Posterior cingulate gyrus (tissue), 11 donors: ENCODE measurements at regions not wholly inside any gene's neighbourhood (a gene's known extent, or its start where the extent isn't known, plus 50 kb on each side); places are given as distances from the start of the nearest gene placed in this dataset.

Experiments used
- DNase-seq, 10 donors: peaks; one replicate each; pipeline versions ENCODE4 v3.0.0 to v3.0.0-alpha.2; 2020 to 2021; ENCODE audit warnings: mixed read lengths in 3 of 10
- intact Hi-C: fragments of 100-400 bp; cut with DNase I; formaldehyde crosslinking; loops from one replicate; pipeline ENCODE4 v1.15.1; 2023

DNA sequence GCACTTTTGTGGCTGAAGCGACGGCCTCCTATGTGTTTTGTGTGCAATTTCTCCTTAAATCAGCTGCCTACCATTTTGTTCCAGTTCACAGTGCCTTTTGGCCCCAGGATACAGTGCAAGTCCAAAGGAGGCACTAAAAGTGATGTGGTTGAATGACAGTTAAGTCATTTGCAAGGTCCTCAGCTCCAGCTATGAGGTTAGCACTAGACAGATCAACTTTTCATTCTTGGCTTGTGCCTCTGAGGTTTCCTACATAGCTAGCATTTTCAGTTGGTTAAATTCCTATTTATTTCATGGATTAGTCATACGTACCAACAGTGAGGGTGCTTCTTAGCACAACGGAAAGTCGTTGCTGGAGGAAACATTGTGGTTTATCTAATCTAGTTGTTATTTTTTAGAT, 59.3 kb upstream of the NTPCR start:
- intact Hi-C loops: no loop called here

GRCh38 chr1:232891656-232892317, 58.6 kb upstream of the NTPCR start:
- intact Hi-C loops: no loop called here
- DNase-seq: no peak

More for the DNA sequence above, 59.3 kb upstream of the NTPCR start:
- DNase-seq: no peak

- intact Hi-C loops: no loop called here
- DNase-seq: no peak
Measured at GRCh38 chr1:232893481-232894313, 56.7 kb upstream of the NTPCR start.

DNA sequence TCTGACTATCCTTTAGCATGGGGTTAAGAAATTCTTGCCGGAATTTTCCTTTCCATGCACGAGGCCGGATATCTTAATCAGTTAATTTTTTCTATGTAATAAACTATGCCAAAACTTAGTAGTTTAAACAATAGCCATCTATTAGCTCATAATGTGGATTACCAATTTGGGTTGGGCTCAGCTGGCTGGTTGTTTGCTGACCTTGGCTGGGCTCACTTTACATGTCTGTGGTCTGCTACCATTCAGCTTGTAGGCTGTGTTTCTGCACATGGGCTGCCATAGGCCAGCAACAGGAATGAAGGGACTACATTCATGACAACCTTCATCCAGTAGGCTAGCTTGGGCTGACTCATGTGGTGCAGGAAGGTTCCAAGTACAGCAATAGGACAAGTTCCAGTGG, 56.0 kb upstream of the NTPCR start:
- DNase-seq: no peak
- intact Hi-C loops: no loop called here

- intact Hi-C loops: no loop called here
- no peak for DNase-seq
Measured at GRCh38 chr1:232897949-232898465, 52.4 kb upstream of the NTPCR start.

DNA sequence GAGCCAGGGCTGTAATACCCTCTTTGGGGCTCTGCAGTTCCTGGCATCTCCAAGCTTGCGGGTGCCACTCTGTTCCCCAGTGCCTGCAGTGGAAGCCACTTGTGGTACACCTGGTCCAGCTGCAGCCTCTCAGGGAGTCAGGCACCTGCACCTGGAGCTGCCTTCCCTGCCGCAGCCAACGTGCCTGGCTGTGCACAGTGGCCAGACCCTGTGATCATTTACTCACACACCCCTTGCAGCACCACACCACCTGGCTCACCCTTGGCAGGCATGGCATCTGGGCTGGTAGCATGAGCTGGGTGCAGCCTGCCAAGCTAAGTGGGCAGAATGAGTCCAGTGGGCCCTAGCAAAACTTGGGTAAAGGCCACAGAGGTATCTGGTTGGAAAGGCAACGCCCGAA, 51.1 kb upstream of the NTPCR start:
- intact Hi-C loops: no loop called here
- no peak for DNase-seq

- intact Hi-C loops: no loop called here
- DNase-seq: no peak
Measured at GRCh38 chr1:232899839-232900238, 50.6 kb upstream of the NTPCR start.
